HG03095 (cell line): ENCODE measurements at regions not wholly inside any gene's neighbourhood (a gene's known extent, or its start where the extent isn't known, plus 50 kb on each side); places are given as distances from the start of the nearest gene placed in this dataset.

Source experiments
- ATAC-seq: cut with Tn5 transposase; IDR thresholded peaks from one replicate; pipeline ENCODE4 v1.9.1; 2021; ENCODE audit warnings: moderate library complexity; ENCODE audit not compliant: unreplicated experiment

DNA sequence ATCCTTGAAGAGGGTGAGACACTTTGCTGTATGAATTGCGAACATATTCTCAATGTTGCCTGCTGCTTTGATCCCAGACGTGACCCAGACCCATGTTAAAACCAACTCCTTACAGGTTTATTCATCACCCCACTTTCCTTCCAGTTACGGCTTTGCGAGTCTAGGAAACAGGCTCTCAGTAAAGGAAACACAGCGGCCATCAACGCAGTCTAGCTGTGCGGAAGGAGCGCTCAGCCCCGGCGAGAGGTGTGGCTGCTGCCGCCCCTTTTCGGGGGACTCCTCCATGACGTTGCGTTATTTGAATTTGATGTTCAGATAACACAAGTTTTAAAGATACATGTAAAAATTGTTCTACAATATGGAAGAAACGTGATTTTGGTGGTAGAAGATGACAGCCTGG, 206.4 kb upstream of the FAT1 start:
- ATAC-seq = no peak

DNA sequence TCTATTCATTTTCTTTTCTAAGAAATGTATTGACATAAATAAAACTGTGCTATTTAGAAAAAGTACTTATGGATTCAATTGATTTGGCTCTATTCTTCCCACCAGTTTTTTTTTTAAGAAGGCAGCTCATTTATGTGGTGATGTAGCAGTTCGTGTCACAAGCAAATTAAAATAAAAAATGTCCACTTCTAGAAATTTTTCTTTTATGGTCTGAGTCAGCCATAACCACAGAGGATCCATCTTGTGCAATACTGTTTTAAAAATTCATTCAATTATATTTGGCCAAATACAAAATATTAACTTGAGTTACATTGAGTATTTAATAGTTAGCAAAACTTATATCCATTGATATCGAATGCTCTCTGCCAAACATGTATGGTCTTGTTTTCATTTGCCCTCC, 207.9 kb upstream of the FAT1 start:
- ATAC-seq = no peak

DNA sequence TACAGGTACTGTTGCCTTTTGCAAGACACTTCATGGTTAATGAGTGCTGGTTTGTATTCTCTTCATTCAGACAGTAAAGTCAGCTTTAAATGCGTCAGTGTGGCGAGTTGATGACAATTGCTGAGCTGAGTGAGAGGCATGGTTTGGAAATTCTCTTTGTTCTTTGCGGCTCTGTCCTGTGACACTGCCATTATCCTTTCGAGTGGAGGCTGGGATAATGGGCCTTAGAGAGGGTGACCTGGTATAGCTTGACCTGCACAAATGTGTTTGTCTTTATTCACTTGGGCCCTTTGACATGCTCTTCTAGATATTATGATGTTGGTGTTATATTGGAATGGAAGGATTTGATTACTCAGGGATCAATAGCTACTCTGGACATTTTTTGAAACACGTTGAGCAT, 208.5 kb upstream of the FAT1 start:
- no peak for ATAC-seq

DNA sequence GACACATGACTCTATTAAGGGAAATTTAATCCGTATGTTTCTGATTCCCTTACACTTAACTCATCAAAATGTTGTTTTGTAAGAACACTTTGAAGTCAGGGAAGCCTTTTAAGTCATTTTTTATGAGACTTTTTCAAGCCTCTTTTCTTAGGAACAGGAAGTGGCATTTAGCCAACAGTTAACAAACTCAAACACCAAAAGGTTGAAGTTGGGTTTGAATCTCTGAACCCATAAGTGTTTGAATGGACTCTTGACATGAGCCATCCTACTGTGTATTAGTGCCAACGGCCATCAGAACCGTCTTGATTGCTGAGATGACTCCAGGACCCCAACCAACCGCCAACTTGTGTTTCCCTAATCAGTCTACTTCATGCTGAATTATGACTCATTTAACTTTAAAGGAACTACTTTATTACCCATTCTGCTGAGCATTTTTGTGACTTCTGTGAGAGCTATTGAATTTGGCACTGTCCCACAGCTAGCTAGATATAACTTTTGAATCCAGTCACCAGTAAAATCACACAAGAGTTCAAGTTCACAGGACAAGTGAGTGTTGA, 209.1 kb upstream of the FAT1 start:
- no peak for ATAC-seq

DNA sequence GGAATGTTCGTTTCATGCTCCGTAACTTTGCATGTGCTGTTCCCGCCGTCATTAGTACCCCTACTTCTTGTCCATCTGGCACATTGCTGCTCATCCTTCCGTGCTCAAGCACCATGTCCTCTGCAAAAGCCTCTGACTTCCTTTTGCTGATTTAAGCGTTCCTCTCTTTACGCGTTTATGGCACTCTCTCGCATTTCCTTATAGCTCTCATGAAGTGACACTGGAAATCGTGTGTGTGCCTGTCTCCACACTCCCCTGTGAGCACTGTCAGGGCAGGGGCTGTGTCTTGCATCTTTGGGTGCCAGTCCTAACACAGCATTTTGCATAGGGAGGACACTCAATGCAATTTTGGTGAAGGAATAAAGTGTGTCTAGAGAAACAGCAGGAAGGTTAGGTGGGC, 210.6 kb upstream of the FAT1 start:
- ATAC-seq = no peak

DNA sequence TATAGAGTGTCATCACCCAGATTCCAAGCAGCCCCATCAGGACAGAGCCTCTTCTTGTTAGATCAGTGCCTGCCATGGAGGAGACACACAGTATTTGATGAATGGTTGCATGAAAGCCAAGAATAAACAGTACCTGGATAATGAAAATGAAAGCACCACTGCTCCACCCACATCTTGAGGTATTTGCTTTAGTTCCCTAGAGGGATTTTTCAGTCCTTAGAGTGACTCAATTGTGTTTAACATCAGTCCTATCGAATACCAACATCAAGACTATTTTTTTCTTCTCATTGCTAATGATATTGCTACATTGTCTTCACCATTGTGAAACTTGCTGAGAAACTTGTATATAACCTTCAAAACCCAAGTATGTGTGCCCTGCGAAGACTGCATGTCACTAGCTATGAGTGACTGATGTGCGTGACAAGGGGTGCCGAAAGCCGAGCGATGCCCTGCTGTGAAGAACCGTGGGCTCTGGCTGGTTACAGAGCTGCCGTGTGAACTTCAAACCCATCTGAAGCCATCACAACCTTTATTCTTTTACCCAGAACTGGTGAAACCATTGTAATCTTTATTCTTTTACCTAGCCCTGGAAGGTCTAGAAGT, 211.3 kb upstream of the FAT1 start:
- ATAC-seq = no peak

DNA sequence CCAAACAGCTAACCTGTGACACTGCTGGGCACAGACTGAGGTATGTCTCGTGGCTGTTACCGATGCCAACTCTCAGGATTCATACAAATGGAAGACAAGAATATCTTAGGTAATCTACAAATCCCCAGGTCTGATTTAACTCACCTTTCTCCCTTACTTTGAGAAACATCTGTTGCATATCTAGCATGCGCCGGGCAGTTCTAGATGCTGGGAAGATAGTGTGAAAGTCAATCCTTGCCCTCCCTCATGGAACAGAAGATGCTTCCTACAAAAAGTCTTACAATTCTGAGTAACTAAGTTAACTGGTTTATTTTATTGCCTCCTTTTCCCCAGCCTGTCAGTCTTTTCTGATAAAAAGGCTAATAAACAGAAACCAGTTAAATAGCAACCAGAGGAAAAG, 212.2 kb upstream of the FAT1 start:
- ATAC-seq = no peak

DNA sequence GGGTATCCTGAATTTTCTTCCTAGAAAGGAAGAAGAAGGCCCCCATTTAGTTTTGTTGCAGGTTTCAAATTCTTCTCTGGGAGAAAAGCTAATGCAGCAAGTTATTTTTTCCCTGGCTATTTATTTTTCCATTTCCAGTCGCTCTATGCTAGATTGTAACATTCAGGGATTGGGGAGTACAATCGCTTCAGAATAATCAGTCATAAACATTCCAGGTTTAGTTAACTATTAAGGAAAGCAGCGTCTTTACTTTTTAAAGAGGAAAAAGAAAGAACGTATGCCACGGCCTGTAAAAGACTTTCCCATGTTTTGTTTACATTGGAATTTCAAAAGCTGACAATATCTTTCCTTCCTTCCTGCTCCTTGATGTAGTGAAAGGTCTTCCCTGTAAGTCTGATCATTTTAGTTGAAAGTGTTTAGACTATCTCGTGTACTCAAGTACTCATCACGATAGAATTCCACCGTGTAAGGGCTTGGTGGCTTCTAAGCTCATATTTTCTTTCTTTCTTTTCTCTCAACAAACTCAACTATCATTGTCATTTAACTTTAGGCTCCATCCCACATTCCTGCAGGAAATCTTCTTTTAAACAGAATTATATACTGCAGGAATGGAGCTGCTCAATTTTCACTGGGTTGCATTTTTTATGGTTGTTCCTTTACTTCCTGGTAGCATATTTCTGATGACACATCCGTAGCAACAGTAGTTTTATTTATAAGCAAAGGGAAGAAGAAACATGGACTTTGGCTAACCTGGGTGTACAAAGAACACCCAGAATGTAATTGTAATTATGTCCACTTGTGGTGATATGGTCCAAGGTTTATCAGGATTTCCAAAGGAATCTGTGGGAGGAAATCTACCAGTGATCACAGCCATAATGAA, 213.1 kb upstream of the FAT1 start:
- ATAC-seq = no peak

DNA sequence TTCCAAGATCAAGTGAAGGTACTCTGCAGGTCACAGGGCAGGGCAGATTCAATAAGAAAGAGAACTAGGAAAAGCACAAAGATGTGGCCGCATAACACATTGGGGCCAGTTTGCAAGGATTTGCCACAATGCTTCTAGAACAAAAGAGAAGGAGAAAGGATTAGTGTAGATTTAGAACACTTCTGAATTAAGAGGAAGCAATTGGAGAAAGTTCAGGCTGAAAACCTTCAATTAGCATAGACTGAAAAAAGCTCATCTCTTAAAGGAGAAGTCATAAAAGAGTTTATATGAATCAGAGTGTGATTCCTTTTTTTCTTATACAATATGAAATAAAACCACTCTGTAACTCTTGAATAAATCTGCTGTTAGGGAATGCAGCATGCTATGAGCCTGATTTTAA, 215.6 kb upstream of the FAT1 start:
- no peak for ATAC-seq

DNA sequence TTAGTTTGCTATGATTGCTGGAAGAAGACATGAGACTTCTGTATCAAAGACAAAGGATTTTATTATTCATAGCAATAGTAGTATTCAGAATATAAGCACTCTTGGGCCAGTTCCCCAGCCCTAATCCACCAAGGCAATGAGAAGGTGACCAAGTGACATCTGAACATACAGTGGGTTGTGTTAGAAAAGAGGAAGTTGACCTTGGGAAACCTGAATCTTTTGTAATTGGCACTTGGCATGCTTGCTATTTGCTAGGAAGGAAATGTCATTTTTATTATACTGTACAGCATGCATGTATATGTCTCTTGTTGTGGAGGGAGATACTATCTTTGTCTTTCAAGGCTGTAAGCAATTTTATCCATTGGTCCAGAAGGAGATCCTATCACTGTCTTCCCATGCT, 216.1 kb upstream of the FAT1 start:
- no peak for ATAC-seq

DNA sequence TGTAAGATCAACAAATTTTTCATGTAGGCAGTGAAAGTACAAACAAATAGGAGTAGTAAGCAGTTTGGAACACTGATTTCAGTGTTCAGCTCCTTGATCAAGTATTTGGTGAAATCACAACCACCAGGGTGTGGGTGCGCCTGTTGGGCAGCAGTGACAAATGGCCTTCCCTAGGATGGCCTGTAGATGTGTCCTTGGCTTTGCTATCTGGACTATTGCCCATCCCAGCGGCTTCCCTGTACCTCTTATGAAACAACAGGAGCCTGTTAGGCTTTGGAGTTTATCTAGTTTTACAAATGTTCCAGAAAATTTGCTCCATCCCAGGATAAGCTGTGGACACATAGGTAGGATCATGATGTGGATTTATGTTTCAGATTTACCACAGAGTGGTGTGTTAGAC, 216.8 kb upstream of the FAT1 start:
- no peak for ATAC-seq

DNA sequence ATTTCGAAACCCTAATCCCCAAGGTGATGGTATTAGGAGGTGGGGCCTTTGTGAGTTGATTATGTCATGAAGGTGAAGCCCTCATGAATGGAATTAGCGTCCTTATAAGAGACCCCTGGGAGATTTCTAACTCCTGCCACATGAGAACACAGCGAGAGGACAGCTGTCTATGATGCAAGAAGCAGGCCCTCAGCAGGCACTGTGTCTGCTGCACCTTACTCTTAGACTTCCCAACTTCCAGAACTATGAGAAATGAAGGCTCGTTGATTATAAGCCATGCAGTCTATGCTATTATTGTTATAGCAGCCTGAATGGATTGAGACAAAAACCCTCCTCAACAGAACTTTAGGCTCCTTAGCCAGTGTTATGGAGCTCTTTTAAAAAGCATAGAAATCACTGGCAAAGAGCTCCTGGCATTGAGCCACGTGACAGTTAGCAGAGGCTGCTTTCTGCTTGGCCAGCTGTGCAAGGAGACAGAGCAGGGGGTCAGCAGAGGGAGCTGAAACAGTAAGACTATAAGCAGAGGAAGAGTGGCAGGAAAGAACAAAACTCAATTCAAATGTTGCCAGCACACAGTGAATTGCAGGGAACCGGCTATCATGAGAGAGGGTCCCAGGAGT, 219.2 kb upstream of the FAT1 start:
- no peak for ATAC-seq

DNA sequence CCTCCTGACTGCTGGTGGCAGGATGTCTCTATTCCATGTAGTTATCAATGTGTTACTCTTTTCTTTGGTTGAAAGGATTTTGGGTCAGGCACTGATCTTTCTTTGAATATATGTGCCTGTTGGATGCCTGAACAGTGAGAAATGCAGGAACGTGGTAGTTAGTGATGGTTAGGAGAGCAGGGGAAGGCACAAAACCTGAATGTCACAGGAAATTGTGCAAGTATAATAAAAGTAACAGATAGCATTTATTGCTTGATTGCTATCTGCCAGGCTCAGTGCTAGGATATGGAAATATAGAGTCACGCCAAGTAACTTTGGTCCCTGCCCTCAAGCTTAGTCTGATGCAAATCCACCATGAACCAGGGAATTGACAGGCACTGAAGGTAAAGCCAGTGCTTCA, 219.8 kb upstream of the FAT1 start:
- no peak for ATAC-seq

DNA sequence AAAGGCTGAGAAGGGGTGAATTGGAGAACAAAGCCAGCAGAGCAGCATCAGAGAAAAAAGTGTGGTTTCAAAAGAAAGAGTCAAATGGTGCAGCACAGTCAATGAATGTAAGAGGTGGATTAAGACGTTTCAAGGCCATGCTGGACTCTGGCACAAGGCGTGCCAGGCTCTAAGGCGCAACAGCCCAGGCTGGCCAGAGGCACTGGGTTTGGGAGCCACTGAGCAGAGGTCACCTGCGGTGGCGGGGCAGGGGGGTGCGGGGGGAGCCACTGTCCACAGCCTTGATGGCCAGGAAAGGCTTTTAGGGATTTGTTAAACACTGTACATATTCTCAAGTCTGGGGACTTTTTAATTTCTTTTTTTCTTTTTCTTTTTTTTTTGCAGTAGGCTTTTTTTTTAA, 222.5 kb upstream of the FAT1 start:
- no peak for ATAC-seq

DNA sequence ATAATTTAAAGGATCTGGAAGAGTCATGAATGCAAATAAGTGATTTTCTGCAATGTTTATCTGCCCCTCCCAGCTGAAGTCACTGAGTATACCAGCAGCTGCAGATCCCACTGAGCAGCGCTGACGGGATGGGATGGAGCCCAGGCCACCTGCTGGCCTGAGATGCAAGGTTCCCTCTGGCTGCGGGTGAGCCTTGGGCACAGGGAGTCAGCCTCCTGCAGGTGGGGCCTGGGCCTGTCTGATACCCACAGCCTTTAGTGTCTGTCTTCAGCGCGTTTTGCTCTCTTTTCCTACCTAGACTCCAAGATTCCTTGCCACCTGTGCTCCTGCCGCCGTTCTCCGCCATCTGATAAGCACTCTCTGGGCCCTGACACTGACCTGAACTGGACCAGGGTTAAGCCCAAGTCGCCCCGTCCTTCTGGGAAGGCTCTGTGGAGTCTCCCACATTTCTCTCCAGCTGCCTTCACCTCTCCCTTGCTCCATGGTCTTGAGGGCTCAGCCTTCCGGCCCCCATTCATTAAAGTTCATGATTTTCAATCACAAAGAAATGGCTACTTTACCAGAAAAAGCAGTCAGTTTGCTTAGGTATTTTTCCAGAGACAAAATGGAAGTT, 223.1 kb upstream of the FAT1 start:
- ATAC-seq = no peak

DNA sequence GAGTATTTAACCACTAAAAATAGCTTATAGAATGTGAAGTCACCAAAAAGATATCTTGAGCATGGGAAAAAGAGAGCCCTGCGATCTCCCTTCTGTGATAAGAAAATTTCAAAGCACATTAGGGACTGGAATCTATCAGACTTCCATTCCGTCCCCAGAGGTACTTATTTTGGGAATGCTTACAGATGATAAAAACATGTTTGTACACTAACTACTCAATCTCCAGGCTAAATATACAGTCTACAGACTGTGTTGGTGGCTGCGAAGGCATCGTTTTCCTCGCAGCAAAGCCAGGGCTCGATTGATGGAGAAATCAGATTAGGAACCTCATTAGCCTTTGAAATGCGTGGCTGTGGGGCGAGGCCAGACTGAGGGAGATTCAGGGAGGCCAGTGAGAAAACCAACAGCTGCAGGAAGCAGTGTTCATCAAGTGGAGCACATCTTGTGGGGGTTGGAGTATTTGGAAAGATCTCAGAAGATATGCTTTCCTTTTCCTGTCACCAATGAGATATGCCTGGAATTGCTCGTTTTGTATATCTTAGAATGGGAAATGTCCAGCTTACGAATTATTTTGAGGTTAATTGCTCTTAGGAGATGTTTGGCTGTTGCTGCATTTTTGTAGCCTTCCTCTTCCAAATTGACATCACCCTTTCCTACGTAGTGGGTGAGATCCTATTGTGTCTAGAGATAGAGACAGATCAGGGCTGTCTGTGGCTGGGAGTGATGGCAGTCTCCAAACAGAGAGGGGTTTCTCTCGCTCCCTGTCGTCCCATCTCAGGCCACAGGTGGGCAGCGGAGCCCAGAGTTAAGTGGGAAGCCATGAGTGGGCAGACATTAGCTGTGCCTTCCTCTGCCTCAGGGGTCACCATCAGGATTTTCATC, 224.9 kb upstream of the FAT1 start:
- no peak for ATAC-seq

DNA sequence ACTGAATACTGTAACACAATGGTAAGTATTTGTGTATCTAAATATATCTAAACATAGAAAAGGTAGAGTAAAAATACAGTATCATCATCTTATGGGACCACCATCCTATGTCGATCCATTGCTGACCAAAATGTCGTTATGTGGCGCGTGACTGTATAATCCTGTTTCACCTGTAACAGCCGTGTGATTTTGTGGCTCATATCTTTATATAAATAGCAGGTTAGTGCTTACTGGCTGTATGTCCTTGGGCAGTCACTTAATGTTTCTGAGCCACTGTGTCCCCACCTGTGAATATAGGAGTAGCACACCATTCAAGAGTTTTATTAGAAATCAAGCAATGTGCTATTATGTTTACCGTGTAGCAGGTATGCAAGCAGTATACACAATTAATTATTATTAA, 226.2 kb upstream of the FAT1 start:
- no peak for ATAC-seq

DNA sequence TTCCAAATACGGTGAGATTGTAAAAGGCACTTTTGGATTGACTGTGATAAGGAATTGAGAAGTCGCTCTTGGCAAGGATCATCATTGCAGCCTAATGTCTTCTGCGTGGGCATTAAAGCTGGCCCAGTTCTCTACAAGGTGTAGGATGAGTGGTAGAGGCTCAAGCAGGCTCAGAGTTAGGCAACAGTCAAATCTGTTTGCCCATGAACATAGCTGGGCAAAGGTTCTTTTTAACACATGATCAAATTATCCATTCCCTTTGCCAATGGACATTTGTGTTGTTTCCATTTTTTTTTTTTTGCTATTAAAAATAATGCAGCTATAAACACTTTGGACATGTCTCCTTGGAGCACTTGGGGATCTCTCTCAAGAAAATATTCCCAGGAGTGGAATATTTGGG, 229.1 kb upstream of the FAT1 start:
- ATAC-seq = no peak

DNA sequence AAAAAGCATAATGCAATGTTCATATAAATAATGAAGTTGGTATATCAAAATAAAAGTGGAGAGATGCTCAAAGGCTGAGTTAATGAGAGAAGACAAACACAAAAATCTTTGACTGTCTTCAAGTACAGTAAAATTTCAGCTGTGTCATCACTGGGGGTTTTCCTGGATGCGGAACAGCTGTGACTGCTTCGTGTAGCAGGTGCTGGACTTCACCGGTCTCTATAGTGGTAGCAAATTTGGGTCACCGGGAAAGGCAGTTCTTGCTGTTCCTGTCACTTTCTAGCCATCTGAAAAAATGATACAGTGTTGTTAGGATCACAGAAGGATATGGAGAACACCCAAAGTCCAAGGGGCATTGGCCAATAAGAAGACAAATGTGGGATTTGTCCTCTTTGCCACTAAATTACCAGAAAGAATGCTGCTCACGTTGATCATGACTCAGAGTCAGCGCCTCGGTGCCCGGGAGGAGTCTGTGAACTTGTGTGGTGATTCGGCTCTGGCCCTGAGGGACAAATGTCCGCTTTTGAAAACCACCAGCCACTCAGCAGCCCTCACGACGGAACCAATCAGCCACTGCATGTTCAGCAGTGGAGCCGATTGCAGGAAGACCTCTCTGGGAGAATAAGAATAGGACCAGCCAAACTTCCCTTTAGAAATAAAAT, 230.1 kb upstream of the FAT1 start:
- ATAC-seq = no peak

DNA sequence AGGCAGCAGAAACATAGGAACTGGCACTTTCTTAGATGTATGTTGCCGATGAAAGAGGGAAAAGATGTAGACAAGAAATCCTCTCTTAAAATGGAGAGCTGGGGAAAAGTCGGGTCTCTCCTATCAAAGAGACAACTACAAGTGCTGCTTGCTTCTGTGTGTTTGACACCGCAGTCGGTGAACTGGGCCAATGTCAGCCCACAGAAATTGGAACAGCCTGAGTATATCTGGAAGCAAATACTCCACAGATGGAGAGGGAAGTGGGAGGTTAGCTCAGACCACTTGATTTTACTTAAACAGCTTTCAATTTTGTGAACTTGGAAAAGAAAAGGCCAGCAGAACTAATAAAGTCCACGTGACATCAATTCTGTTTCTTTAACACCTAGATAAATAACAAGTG, 230.9 kb upstream of the FAT1 start:
- no peak for ATAC-seq
